Mesodermal cell (in vitro differentiated cells): ENCODE measurements at regions not wholly inside any gene's neighbourhood (a gene's known extent, or its start where the extent isn't known, plus 50 kb on each side); places are given as distances from the start of the nearest gene placed in this dataset.

Experiments
- H3K27ac ChIP-seq: 2 replicates; pipeline ENCODE4 v1.7.0; 2013; ENCODE audit warnings: mild to moderate bottlenecking, low read depth, low read length, moderate library complexity; ENCODE audit not compliant: severe bottlenecking
- H3K36me3 ChIP-seq: 2 replicates; pipeline ENCODE4 v1.7.1; 2013; ENCODE audit warnings: mild to moderate bottlenecking, low read length, moderate library complexity; ENCODE audit not compliant: control insufficient read depth, insufficient read depth
- H3K4me1 ChIP-seq: one replicate; pipeline ENCODE4 v1.7.1; 2013; ENCODE audit warnings: mild to moderate bottlenecking, low read length; ENCODE audit not compliant: insufficient read depth, control insufficient read depth, poor library complexity, severe bottlenecking
- H3K4me3 ChIP-seq: 2 replicates; pipeline ENCODE4 v1.7.0; 2013; ENCODE audit warnings: low read length, control low read depth, mild to moderate bottlenecking; ENCODE audit not compliant: insufficient read depth, poor library complexity, severe bottlenecking; ENCODE audit errors: extremely low read depth
- H3K9me3 ChIP-seq: 2 replicates; pipeline ENCODE4 v1.7.1; 2013; ENCODE audit warnings: mild to moderate bottlenecking, low read length, moderate library complexity; ENCODE audit not compliant: control insufficient read depth
- WGBS, 2 experiments: methylation state at CpG; one replicate each; pipeline ENCODE4 v1.1.5; 2013; ENCODE audit warnings: missing lambda C conversion rate in 2 of 2; ENCODE audit not compliant: insufficient coverage in 2 of 2; 5-methylcytosine and 5-hydroxymethylcytosine counted together

GRCh38 chr2:138931284-138932256 lies 151.4 kb upstream of the NXPH2 start:
- WGBS, 2 experiments, result 88 to 92% methylated on average over 13 to 17 of the region's 18 CpGs

GRCh38 chr2:138930571-138930970 lies 150.4 kb upstream of the NXPH2 start:
- Histone ChIP-seq H3K4me1 (peaks cover 17% of the 10 kb centered on the region), H3K9me3 (no peaks in the 10 kb centered on the region), H3K36me3 (no peaks in the 10 kb centered on the region), H3K27ac (no peak overlapping the region), H3K4me3 (no peak overlapping the region)
- WGBS, 2 experiments, result 93 to 98% methylated on average over 4 to 6 of the region's 6 CpGs

More at GRCh38 chr2:138931284-138932256, 151.4 kb upstream of the NXPH2 start:
- no peaks in the 10 kb centered on the region for H3K9me3 ChIP-seq
- H3K4me1 ChIP-seq, result peaks cover 17% of the 10 kb centered on the region
- no peaks in the 10 kb centered on the region for H3K36me3 ChIP-seq
- H3K27ac ChIP-seq, result no peak overlapping the region
- no peak overlapping the region for H3K4me3 ChIP-seq

DNA sequence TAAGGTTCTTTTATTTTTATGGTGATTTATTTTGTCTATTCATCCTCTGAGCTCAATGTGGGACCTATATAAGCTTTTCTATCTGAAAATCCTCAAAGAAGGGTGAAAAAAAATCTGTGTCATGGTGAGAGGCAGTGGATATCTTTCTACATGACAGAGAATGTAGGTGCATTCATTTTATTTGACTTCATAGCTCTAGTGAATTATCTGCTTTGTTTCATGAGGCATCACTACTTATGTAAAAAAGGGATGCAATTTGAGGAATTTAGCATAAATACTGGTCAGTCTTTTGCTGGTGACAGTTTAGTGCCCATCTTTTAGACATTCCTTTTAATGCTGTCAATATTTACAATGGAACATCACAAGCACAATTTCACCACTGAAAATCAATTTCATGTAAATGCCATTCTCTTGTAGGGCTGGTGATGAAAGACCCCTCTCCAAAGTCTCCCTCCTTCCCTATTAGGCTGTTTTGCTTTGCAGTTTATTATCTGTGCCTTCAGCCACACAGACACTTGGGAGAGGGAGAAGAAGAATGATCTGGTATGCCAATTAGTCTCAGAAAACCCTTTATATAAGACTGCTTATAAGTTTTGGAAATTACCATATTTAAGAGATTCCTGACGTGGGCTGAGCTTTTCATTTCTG lies 148.3 kb upstream of the NXPH2 start:
- Histone ChIP-seq H3K4me1 (peaks cover 17% of the 10 kb centered on the region), H3K36me3 (no peaks in the 10 kb centered on the region), H3K27ac (no peak overlapping the region), H3K4me3 (no peak overlapping the region), H3K9me3 (no peaks in the 10 kb centered on the region)
- 83 to 100% methylated on average over 1 of the region's 1 CpG for WGBS, 2 experiments

DNA sequence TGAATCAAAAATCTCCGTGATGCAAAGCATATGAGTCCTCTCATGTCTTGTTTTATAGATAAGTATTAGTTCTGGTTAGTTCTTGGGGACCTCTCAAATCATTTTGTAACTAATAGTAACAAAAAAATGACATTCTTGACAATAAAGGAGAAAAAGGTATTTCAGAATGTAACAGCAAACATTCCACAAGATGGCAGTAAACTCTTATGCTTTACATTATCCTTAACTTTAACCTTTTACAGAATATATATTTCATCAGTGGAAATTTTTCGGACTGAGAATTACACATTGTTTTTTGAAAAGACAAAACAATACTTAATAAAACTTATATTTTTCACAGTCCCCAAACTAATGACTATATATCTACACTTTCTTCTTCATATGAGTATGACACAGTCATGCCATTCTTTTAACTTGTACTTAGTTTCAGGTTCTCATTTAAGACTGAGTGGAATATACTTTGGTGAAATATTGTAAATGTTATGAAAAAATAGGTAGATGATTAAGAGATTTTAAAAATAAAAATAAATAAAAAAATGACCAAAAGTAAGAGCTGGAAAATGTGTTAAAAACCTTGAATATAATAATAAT lies 142.9 kb upstream of the NXPH2 start:
- Histone ChIP-seq H3K4me3 (no peak overlapping the region), H3K27ac (no peak overlapping the region), H3K36me3 (no peaks in the 10 kb centered on the region), H3K4me1 (no peaks in the 10 kb centered on the region), H3K9me3 (no peaks in the 10 kb centered on the region)
- WGBS, 2 experiments, result no CpG with 5 or more reads among the region's 2 CpGs

DNA sequence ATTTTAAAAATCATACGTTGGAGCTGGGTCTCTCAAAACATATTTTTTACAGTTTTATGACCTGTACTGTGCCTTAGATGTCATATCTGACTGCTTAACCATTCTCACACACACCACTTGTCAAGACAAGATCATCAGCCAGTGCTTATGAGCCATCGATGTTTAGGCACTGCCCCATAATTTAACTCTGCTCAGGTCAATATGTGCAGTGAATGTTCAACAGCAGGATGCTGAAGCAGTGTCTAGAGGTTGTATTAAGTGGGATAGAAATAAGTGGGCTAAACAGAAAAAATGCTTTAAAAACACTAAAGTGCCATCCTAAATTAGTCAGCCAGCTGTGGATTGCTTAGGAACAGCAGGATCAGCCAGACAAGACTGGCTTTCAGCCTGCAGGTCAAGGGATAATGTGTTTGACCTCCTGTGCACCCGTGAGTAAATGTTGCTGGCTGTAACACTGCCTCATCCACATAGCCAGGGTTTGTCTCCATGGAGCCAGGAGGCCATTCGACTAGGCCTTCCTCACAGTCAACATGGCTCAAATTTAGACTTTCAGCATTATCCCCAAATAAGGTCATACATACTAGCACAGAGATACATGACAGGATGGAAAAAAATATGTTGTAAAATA lies 139.0 kb upstream of the NXPH2 start:
- Histone ChIP-seq H3K36me3 (no peaks in the 10 kb centered on the region), H3K4me3 (no peak overlapping the region), H3K27ac (no peak overlapping the region), H3K9me3 (no peaks in the 10 kb centered on the region), H3K4me1 (no peaks in the 10 kb centered on the region)
- 100% methylated on average over 1 of the region's 4 CpGs for WGBS, 2 experiments

DNA sequence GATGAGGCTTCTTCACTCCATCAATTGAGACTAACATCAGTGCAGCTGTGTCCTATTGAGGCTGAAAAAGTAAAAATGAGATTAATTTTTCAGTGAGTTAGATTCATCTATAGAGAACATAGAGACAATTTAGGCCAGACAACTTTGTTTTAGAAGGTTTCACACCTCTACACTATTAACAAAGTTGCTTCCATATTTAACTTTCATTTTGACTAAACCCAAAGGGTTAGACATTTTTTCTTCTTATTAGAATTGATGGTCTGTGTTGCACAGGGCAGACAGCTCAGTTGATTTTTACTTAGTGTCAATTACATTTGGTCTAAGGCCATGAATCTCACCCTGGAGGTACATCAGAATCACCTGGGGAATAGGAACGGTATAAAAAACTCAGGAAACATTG lies 130.2 kb upstream of the NXPH2 start:
- no peaks in the 10 kb centered on the region for H3K4me1 ChIP-seq
- H3K4me3 ChIP-seq, result no peak overlapping the region
- H3K36me3 ChIP-seq, result no peaks in the 10 kb centered on the region
- H3K9me3 ChIP-seq, result no peaks in the 10 kb centered on the region
- WGBS, 2 experiments, result no CpG with 5 or more reads among the region's 1 CpG
- no peak overlapping the region for H3K27ac ChIP-seq

DNA sequence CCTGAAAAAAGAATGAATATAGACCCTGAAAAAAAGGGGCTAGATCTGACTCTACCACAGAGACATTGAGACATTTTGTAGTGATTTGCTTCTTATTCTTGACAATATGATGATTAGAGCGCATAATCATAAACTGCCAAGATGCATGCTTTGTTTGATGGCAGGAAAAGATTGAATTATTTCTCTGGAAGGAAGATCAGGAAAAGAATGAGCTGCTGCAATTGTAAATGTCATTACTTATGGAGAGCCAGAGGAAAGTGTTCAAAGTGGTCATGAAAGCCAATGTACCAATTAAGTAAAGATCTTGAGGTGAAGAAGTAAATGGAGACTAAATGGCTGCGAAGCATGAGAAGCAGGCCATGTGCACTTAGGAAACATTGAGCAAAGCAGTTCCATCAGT lies 126.4 kb upstream of the NXPH2 start:
- Histone ChIP-seq H3K4me1 (no peaks in the 10 kb centered on the region), H3K36me3 (no peaks in the 10 kb centered on the region), H3K9me3 (no peaks in the 10 kb centered on the region), H3K27ac (no peak overlapping the region), H3K4me3 (no peak overlapping the region)
- 93 to 100% methylated on average over 1 to 2 of the region's 2 CpGs for WGBS, 2 experiments

DNA sequence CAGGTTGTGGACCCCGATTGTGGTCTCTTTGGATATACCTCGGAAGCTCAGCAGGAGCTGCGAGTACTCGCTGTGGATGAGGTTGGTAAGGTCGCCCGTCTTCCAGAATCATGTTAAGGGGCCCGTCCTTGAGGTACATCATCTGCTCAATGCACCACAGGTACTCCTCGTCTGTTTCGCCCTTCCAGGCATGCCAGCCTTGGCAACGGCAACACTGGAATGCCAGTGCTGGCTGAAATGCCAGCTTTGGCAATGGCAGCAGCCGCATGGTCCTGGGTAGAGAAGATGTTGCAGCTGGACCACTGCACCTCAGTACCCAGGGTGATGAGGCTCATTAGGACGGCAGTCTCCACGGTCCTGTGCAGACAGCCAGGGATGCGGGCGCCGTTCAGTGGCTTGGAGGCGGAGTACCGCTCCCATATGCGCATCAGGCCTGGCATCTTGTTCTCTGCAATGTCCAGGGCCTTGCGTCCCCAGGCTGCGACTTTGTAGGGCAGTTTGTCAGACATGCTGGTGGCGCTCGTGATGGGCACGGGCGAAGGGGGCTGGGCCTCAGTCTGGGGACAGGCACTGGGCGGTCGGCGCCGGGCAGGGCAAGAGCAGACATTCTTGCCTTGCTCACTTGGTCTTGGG lies 122.2 kb upstream of the NXPH2 start:
- no peaks in the 10 kb centered on the region for H3K4me1 ChIP-seq
- 97% methylated on average over 27 of the region's 29 CpGs for WGBS, 2 experiments
- H3K4me3 ChIP-seq, result no peak overlapping the region
- H3K27ac ChIP-seq, result no peak overlapping the region
- H3K9me3 ChIP-seq, result no peaks in the 10 kb centered on the region
- H3K36me3 ChIP-seq, result no peaks in the 10 kb centered on the region

DNA sequence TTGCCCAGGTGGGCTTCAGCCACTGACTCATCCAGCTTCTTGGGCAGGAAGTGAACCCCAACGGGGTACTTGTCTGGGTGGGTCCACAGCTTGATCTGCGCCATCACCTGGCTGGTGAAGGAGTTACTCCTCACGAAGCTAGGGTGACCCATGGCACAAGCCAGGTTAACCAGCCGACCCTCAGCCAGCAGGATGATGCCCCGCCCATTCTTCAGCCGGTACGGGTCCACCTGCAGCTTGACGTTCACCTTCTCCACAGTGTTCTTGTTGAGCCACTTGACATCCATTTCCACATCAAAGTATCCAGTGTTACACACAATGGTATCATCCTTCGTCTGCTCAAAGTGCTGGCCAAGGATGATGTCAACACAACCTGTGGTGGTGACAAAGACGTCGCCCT lies 121.3 kb upstream of the NXPH2 start:
- Histone ChIP-seq H3K27ac (no peak overlapping the region), H3K4me1 (no peaks in the 10 kb centered on the region), H3K36me3 (no peaks in the 10 kb centered on the region), H3K9me3 (no peaks in the 10 kb centered on the region), H3K4me3 (no peak overlapping the region)
- 76 to 83% methylated on average over 8 to 11 of the region's 11 CpGs for WGBS, 2 experiments

- H3K9me3 ChIP-seq, result no peaks in the 10 kb centered on the region
- H3K4me3 ChIP-seq, result no peak overlapping the region
- no peak overlapping the region for H3K27ac ChIP-seq
- H3K36me3 ChIP-seq, result no peaks in the 10 kb centered on the region
- H3K4me1 ChIP-seq, result no peaks in the 10 kb centered on the region
These were observed 118.7 kb upstream of the NXPH2 start for GRCh38 chr2:138898855-138899254.
